ENCODE measurements at regions not wholly inside any gene's neighbourhood (a gene's known extent, or its start where the extent isn't known, plus 50 kb on each side); places are given as distances from the start of the nearest gene placed in this dataset.

DNA sequence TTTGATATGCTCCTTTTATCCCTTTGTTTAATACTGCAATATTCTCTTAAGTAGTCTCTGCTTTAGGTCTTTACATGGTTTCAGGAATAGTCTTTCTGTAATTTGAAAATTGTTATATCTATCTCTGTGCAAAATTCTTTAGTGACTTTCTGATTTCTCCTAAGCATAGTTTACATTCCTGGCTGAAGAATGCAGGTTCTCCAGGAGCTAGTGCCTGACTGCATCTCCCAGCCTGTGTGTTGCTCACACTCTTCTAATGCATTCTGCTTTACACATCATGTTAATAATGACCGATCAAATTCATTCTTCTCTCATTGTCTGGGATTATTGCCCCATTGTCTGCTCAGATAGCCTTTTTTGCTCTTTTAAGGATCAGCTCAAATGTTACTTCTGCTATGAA, 1349.2 kb downstream of the DSC3 start:
- TF ChIP-seq, protein P1, sequence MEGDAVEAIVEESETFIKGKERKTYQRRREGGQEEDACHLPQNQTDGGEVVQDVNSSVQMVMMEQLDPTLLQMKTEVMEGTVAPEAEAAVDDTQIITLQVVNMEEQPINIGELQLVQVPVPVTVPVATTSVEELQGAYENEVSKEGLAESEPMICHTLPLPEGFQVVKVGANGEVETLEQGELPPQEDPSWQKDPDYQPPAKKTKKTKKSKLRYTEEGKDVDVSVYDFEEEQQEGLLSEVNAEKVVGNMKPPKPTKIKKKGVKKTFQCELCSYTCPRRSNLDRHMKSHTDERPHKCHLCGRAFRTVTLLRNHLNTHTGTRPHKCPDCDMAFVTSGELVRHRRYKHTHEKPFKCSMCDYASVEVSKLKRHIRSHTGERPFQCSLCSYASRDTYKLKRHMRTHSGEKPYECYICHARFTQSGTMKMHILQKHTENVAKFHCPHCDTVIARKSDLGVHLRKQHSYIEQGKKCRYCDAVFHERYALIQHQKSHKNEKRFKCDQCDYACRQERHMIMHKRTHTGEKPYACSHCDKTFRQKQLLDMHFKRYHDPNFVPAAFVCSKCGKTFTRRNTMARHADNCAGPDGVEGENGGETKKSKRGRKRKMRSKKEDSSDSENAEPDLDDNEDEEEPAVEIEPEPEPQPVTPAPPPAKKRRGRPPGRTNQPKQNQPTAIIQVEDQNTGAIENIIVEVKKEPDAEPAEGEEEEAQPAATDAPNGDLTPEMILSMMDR (IDR thresholded peaks at IDR 0.05; ENCODE audit: borderline replicate concordance, extremely low read depth, low read length, poor library complexity, severe bottlenecking) = no peak
- TF ChIP-seq EZH2 (IDR thresholded peaks at IDR 0.05; ENCODE audit: borderline replicate concordance, low read depth, low read length, severe bottlenecking) = no peak
